Right atrium auricular region (tissue), 2 donors: ENCODE measurements at regions not wholly inside any gene's neighbourhood (a gene's known extent, or its start where the extent isn't known, plus 50 kb on each side); places are given as distances from the start of the nearest gene placed in this dataset.
"Not testable (repeated sequence)": the region's sequence is repeated elsewhere in the genome, so short reads cannot be mapped to it uniquely, and the experiment has no call there.

Experiments used
- DNase-seq: peaks from one replicate; pipeline ENCODE4 v3.0.0-alpha.2; 2019; ENCODE audit warnings: low spot score
- H3K27ac ChIP-seq, 2 donors: fragments of 200-600 bp; sonication (generic); 1 replicate in 1 of 2; 2 replicates in 1 of 2; pipeline ENCODE4 v1.5.1; 2016 to 2019
- H3K27me3 ChIP-seq, 2 donors: fragments of 200-600 bp; sonication (generic); one replicate each; pipeline versions ENCODE4 v1.5.1 to v1.6.0; 2017 to 2019
- H3K36me3 ChIP-seq: fragments of 200-600 bp; sonication (generic); one replicate; pipeline ENCODE4 v1.5.1; 2016
- H3K4me1 ChIP-seq, 2 donors: fragments of 200-600 bp; sonication (generic); one replicate each; pipeline versions ENCODE4 v1.5.1 to v1.6.0; 2017 to 2019
- H3K4me3 ChIP-seq, 2 donors: fragments of 200-600 bp; sonication (generic); 1 replicate in 1 of 2; 2 replicates in 1 of 2; pipeline ENCODE4 v1.5.1; 2017 to 2019; ENCODE audit warnings: mild to moderate bottlenecking in 1 of 2, moderate library complexity in 1 of 2
- H3K9me3 ChIP-seq, 2 donors: fragments of 200-600 bp; sonication (generic); one replicate each; pipeline ENCODE4 v1.5.1; 2019
- CTCF ChIP-seq, 2 donors: fragments of 200-600 bp; sonication (generic); IDR thresholded peaks; one replicate each; pipeline ENCODE4 v1.5.1; 2019; ENCODE audit warnings: antibody characterized with exemption in 2 of 2

GRCh38 chr4:127256500-127256899 lies 376.3 kb upstream of the INTU start:
- DNase-seq = no peak
- no peaks in the 10 kb centered on the region for H3K4me1 ChIP-seq
- no peaks in the 10 kb centered on the region for H3K36me3 ChIP-seq
- no peak overlapping the region for H3K27ac ChIP-seq
- no peak for TF ChIP-seq CTCF (IDR thresholded peaks at IDR 0.05)
- H3K27me3 ChIP-seq = no peaks in the 10 kb centered on the region
- no peaks in the 10 kb centered on the region for H3K9me3 ChIP-seq
- no peak overlapping the region for H3K4me3 ChIP-seq

- no peak overlapping the region for H3K4me3 ChIP-seq
- TF ChIP-seq CTCF (IDR thresholded peaks at IDR 0.05) = no peak
- no peaks in the 10 kb centered on the region for H3K9me3 ChIP-seq
- no peak overlapping the region for H3K27ac ChIP-seq
- H3K4me1 ChIP-seq = no peaks in the 10 kb centered on the region
- H3K27me3 ChIP-seq = no peaks in the 10 kb centered on the region
- no peak for DNase-seq
- H3K36me3 ChIP-seq = no peaks in the 10 kb centered on the region
These were observed 371.3 kb upstream of the INTU start for GRCh38 chr4:127261476-127261875.

- no peaks in the 10 kb centered on the region for H3K27me3 ChIP-seq
- DNase-seq = no peak
- H3K4me1 ChIP-seq = no peaks in the 10 kb centered on the region
- no peak overlapping the region for H3K4me3 ChIP-seq
- no peak for TF ChIP-seq CTCF (IDR thresholded peaks at IDR 0.05)
- H3K36me3 ChIP-seq = no peaks in the 10 kb centered on the region
- H3K27ac ChIP-seq = no peak overlapping the region
- no peaks in the 10 kb centered on the region for H3K9me3 ChIP-seq
These were observed 364.4 kb upstream of the INTU start for GRCh38 chr4:127268367-127268766.

GRCh38 chr4:127277023-127277422 lies 355.7 kb upstream of the INTU start:
- H3K27ac ChIP-seq, H3K4me1 ChIP-seq, H3K4me3 ChIP-seq, H3K27me3 ChIP-seq, H3K36me3 ChIP-seq, DNase-seq: not testable (repeated sequence)
- peaks cover 0 to 14% of the 10 kb centered on the region in 2 donors for H3K9me3 ChIP-seq

- Histone ChIP-seq H3K9me3 (no peaks in the 10 kb centered on the region), H3K36me3 (no peaks in the 10 kb centered on the region), H3K4me1 (no peaks in the 10 kb centered on the region), H3K27me3 (no peaks in the 10 kb centered on the region), H3K4me3 (no peak overlapping the region), H3K27ac (no peak overlapping the region)
- no peak for DNase-seq
- no peak for TF ChIP-seq CTCF (IDR thresholded peaks at IDR 0.05)
These were observed 348.5 kb upstream of the INTU start for GRCh38 chr4:127284236-127284635.

- no peak for TF ChIP-seq CTCF (IDR thresholded peaks at IDR 0.05)
- H3K4me1 ChIP-seq = no peaks in the 10 kb centered on the region
These were observed 341.4 kb upstream of the INTU start for GRCh38 chr4:127291316-127291715.

More at GRCh38 chr4:127291316-127291715, 341.4 kb upstream of the INTU start:
- peaks cover 3 to 16% of the 10 kb centered on the region in 2 donors for H3K9me3 ChIP-seq
- H3K27ac ChIP-seq = no peak overlapping the region
- no peaks in the 10 kb centered on the region for H3K27me3 ChIP-seq
- H3K36me3 ChIP-seq = no peaks in the 10 kb centered on the region
- H3K4me3 ChIP-seq = no peak overlapping the region
- no peak for DNase-seq
